Naive thymus-derived CD4-positive, alpha-beta T cell (primary cell): ENCODE measurements at regions not wholly inside any gene's neighbourhood (a gene's known extent, or its start where the extent isn't known, plus 50 kb on each side); places are given as distances from the start of the nearest gene placed in this dataset.

Experiments used
- ATAC-seq: fragments of 150-1000 bp; cut with Tn5 transposase; 2 replicates; pipeline ENCODE4 v1.10.0; 2021; ENCODE audit warnings: mild to moderate bottlenecking, moderate library complexity
- CTCF ChIA-PET: fragments of 350-600 bp; sonication (Branson Sonifier 250); formaldehyde crosslinking; loops from one replicate; lab custom pipeline; 2021; ENCODE audit warnings: antibody characterized with exemption; lab: Charles Lee
- POLR2A ChIA-PET: fragments of 350-600 bp; sonication (Branson Sonifier 250); formaldehyde crosslinking; loops from one replicate; lab custom pipeline; 2021; ENCODE audit warnings: antibody characterized with exemption, inconsistent platforms; lab: Charles Lee
- DNase-seq, 9 donors: peaks; one replicate each; pipeline versions ENCODE4 v3.0.0 to v3.0.0-alpha.2; 2020 to 2022; ENCODE audit warnings: mixed read lengths in 1 of 9
- H3K27ac ChIP-seq: one replicate; pipeline ENCODE4 v1.7.0; 2013; ENCODE audit warnings: mild to moderate bottlenecking, low read depth, low read length, moderate library complexity
- H3K27me3 ChIP-seq, 2 donors: one replicate each; pipeline ENCODE4 v1.7.0; 2013; ENCODE audit warnings: low read length in 2 of 2, mild to moderate bottlenecking in 2 of 2, moderate library complexity in 2 of 2; ENCODE audit not compliant: control insufficient read depth in 2 of 2, insufficient read depth in 2 of 2
- H3K36me3 ChIP-seq, 3 experiments: 1 replicate in 2 of 3; 2 replicates in 1 of 3; pipeline ENCODE4 v1.7.0; 2013; ENCODE audit warnings: low read length in 3 of 3, mild to moderate bottlenecking in 3 of 3, moderate library complexity in 1 of 3; ENCODE audit not compliant: insufficient read depth in 3 of 3, control insufficient read depth in 2 of 3
- H3K4me1 ChIP-seq, 2 donors: one replicate each; pipeline ENCODE4 v1.7.0; 2013; ENCODE audit warnings: low read length in 2 of 2, mild to moderate bottlenecking in 2 of 2, moderate library complexity in 1 of 2; ENCODE audit not compliant: control insufficient read depth in 2 of 2, insufficient read depth in 2 of 2
- H3K4me3 ChIP-seq: 2 replicates; pipeline ENCODE4 v1.7.0; 2013; ENCODE audit warnings: mild to moderate bottlenecking, low read length
- H3K9me3 ChIP-seq, 3 experiments: 1 replicate in 2 of 3; 2 replicates in 1 of 3; pipeline ENCODE4 v1.7.0; 2013; ENCODE audit warnings: low read length in 3 of 3; ENCODE audit not compliant: control insufficient read depth in 2 of 3
- H3K27ac Mint-ChIP-seq, 9 donors: one replicate each; pipeline ENCODE4 v1.8.0; 2020 to 2022; ENCODE audit warnings: mixed read lengths in 9 of 9, mild to moderate bottlenecking in 8 of 9, moderate library complexity in 5 of 9, inconsistent platforms in 2 of 9
- H3K27me3 Mint-ChIP-seq, 5 donors: one replicate each; pipeline ENCODE4 v1.8.0; 2021 to 2022; ENCODE audit warnings: mixed read lengths in 5 of 5, mild to moderate bottlenecking in 1 of 5
- H3K36me3 Mint-ChIP-seq, 5 donors: one replicate each; pipeline ENCODE4 v1.8.0; 2020 to 2022; ENCODE audit warnings: mixed read lengths in 5 of 5, mild to moderate bottlenecking in 3 of 5, inconsistent platforms in 1 of 5
- H3K4me1 Mint-ChIP-seq, 7 donors: one replicate each; pipeline ENCODE4 v1.8.0; 2020 to 2022; ENCODE audit warnings: mixed read lengths in 7 of 7, mild to moderate bottlenecking in 3 of 7, inconsistent platforms in 1 of 7
- H3K4me3 Mint-ChIP-seq, 10 donors: one replicate each; pipeline ENCODE4 v1.8.0; 2020 to 2022; ENCODE audit warnings: mild to moderate bottlenecking in 10 of 10, mixed read lengths in 10 of 10, moderate library complexity in 6 of 10, inconsistent platforms in 2 of 10
- H3K9me3 Mint-ChIP-seq, 11 donors: one replicate each; pipeline ENCODE4 v1.8.0; 2020 to 2022; ENCODE audit warnings: mixed read lengths in 11 of 11, mild to moderate bottlenecking in 4 of 11, inconsistent platforms in 1 of 11, moderate library complexity in 1 of 11
- intact Hi-C, 2 donors: fragments of 100-400 bp; cut with micrococcal nuclease; formaldehyde crosslinking; loops; one replicate each; pipeline ENCODE4 v1.15.1; 2023

DNA sequence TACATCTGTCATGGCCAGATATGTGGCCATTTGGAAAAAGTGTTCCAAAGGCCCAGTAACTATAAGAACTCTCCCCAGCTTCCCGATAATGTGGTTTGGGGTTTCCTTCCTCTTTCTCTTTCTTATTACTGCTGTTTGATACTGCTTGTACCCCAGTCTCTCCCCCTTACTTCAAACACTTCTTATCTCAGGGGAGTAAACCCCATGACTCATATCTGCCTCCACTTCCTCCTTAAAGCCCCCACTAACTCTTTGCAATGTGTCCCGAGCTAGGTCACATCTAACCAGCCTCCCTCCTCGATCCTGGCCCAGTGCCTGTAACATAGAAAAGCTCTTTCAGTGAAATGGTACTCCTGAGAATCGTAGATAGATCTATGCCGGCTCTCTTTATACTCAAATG, 82.4 kb upstream of the STARD13 start:
- Histone ChIP-seq H3K27me3 (no peaks in the 10 kb centered on the region), H3K36me3 (no peaks in the 10 kb centered on the region), H3K27ac (no peak overlapping the region), H3K9me3 (no peaks in the 10 kb centered on the region), H3K4me1 (no peaks in the 10 kb centered on the region), H3K4me3 (no peak overlapping the region)
- ChIA-PET POLR2A (no interaction called here), CTCF (no interaction called here)
- H3K27me3 Mint-ChIP-seq, result peaks cover 0 to 10% (median 7%) of the 10 kb centered on the region in 5 donors
- peaks cover 6 to 8% (median 7%) of the 10 kb centered on the region in 7 donors for H3K4me1 Mint-ChIP-seq
- H3K36me3 Mint-ChIP-seq, result no peaks in the 10 kb centered on the region
- DNase-seq, result no peak
- no peak overlapping the region for H3K4me3 Mint-ChIP-seq
- ATAC-seq, result peak; percentile 61
- H3K27ac Mint-ChIP-seq, result no peak overlapping the region
- H3K9me3 Mint-ChIP-seq, result peaks cover 0 to 7% (median 0%) of the 10 kb centered on the region in 11 donors
- intact Hi-C loops, result no loop called here

GRCh38 chr13:33369073-33369472, 83.5 kb upstream of the STARD13 start:
- Histone ChIP-seq H3K9me3 (no peaks in the 10 kb centered on the region), H3K4me3 (no peak overlapping the region), H3K27me3 (no peaks in the 10 kb centered on the region), H3K36me3 (no peaks in the 10 kb centered on the region), H3K4me1 (no peaks in the 10 kb centered on the region), H3K27ac (no peak overlapping the region)
- POLR2A ChIA-PET, result no interaction called here
- no peak for ATAC-seq
- H3K4me1 Mint-ChIP-seq, result peaks cover 6 to 8% (median 7%) of the 10 kb centered on the region in 7 donors
- intact Hi-C loops, result no loop called here
- H3K9me3 Mint-ChIP-seq, result no peaks in the 10 kb centered on the region
- no peak overlapping the region for H3K4me3 Mint-ChIP-seq
- H3K36me3 Mint-ChIP-seq, result no peaks in the 10 kb centered on the region
- CTCF ChIA-PET, result no interaction called here
- H3K27ac Mint-ChIP-seq, result no peak overlapping the region
- H3K27me3 Mint-ChIP-seq, result peaks cover 0 to 10% (median 0%) of the 10 kb centered on the region in 5 donors
- no peak for DNase-seq

DNA sequence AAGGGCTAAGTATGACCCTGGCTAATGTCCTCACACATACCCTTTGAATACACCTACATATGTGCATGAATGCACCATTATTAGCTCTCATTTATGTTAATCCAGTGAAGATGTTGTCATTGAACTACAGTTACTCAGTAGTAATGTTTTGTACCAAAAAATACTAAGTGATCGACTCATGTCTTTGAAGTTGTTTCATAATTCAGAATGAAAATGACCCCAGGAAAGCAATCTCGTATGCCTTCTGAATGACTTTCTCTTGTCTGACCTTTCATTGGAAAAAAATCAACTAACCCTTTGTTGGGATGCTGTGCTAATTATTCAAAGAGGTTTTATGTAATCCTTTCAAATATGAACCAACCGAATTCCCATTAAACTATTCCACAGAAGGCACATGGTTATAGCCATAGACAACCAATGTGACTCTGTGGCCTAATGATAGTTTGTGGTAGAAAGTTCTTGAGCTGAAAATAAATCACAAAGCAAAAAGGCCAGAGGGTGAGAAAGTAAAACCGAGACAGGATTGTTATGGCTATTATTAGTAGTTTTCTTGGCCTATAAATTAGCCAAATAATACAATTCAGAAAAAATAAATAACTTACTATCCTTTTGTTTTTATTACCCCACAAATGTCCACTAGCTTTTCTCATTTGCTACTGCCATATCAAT, 86.8 kb upstream of the STARD13 start:
- no peak overlapping the region for H3K4me3 Mint-ChIP-seq
- no peak overlapping the region for H3K27ac Mint-ChIP-seq
- no peak for ATAC-seq
- no peak for DNase-seq
- CTCF ChIA-PET, result no interaction called here
- POLR2A ChIA-PET, result no interaction called here
- H3K36me3 Mint-ChIP-seq, result no peaks in the 10 kb centered on the region
- intact Hi-C loops, result no loop called here
- Histone ChIP-seq H3K36me3 (no peaks in the 10 kb centered on the region), H3K27me3 (no peaks in the 10 kb centered on the region), H3K4me3 (no peak overlapping the region), H3K27ac (no peak overlapping the region), H3K4me1 (no peaks in the 10 kb centered on the region), H3K9me3 (no peaks in the 10 kb centered on the region)
- H3K4me1 Mint-ChIP-seq, result peaks cover 6 to 8% (median 7%) of the 10 kb centered on the region in 7 donors
- H3K27me3 Mint-ChIP-seq, result peaks cover 0 to 4% (median 0%) of the 10 kb centered on the region in 5 donors
- H3K9me3 Mint-ChIP-seq, result peaks cover 0 to 3% (median 0%) of the 10 kb centered on the region in 11 donors

DNA sequence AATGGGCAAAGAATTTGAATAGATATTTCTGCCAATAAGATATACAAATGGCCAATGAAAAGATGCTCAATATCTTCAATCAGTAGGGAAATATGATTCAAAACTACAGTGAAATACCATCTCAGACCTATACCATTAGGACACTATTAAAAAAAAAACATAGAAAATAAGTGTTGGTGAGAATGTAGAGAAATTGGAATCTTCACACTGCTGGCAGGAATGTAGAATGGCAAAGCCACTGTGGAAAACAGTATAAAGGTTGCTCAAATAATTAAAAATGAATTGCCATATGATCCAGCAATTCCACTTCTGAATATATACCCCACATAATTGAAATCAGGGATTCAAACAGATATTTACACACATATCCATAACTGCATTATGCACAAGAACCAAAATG, 88.1 kb upstream of the STARD13 start:
- H3K27me3 ChIP-seq, result no peaks in the 10 kb centered on the region
- ATAC-seq (no peak), DNase-seq (no peak)
- Mint-ChIP-seq H3K27me3 (peaks cover 0 to 10% (median 0%) of the 10 kb centered on the region in 5 donors), H3K4me1 (no peaks in the 10 kb centered on the region), H3K27ac (no peak overlapping the region), H3K4me3 (no peak overlapping the region), H3K9me3 (peaks cover 0 to 3% (median 0%) of the 10 kb centered on the region in 11 donors), H3K36me3 (no peaks in the 10 kb centered on the region)
- H3K27ac ChIP-seq, result no peak overlapping the region
- intact Hi-C loops, result no loop called here
- ChIA-PET POLR2A (no interaction called here), CTCF (no interaction called here)
- no peak overlapping the region for H3K4me3 ChIP-seq
- no peaks in the 10 kb centered on the region for H3K4me1 ChIP-seq
- H3K9me3 ChIP-seq, result no peaks in the 10 kb centered on the region
- no peaks in the 10 kb centered on the region for H3K36me3 ChIP-seq

- no peak overlapping the region for H3K27ac ChIP-seq
- CTCF ChIA-PET, result no interaction called here
- ATAC-seq (no peak), DNase-seq (no peak)
- no peaks in the 10 kb centered on the region for H3K9me3 ChIP-seq
- H3K36me3 Mint-ChIP-seq, result peaks cover 0 to 3% (median 0%) of the 10 kb centered on the region in 5 donors
- no peaks in the 10 kb centered on the region for H3K4me1 ChIP-seq
- POLR2A ChIA-PET, result no interaction called here
- H3K4me1 Mint-ChIP-seq, result no peaks in the 10 kb centered on the region
- H3K4me3 ChIP-seq, result no peak overlapping the region
- no peaks in the 10 kb centered on the region for H3K36me3 ChIP-seq
- H3K27me3 Mint-ChIP-seq, result peaks cover 0 to 10% (median 3%) of the 10 kb centered on the region in 5 donors
- H3K9me3 Mint-ChIP-seq, result peaks cover 0 to 5% (median 0%) of the 10 kb centered on the region in 11 donors
- intact Hi-C loops, result no loop called here
- no peak overlapping the region for H3K27ac Mint-ChIP-seq
- no peak overlapping the region for H3K4me3 Mint-ChIP-seq
- no peaks in the 10 kb centered on the region for H3K27me3 ChIP-seq
Observed at GRCh38 chr13:33375421-33375820, 89.9 kb upstream of the STARD13 start.

- Histone ChIP-seq H3K27ac (no peak overlapping the region), H3K4me3 (no peak overlapping the region), H3K4me1 (no peaks in the 10 kb centered on the region), H3K27me3 (no peaks in the 10 kb centered on the region), H3K36me3 (no peaks in the 10 kb centered on the region), H3K9me3 (no peaks in the 10 kb centered on the region)
- intact Hi-C loops, result no loop called here
- H3K4me1 Mint-ChIP-seq, result no peaks in the 10 kb centered on the region
- ChIA-PET POLR2A (no interaction called here), CTCF (no interaction called here)
- peaks cover 0 to 5% (median 0%) of the 10 kb centered on the region in 11 donors for H3K9me3 Mint-ChIP-seq
- no peak overlapping the region for H3K4me3 Mint-ChIP-seq
- peaks cover 0 to 10% (median 3%) of the 10 kb centered on the region in 5 donors for H3K27me3 Mint-ChIP-seq
- peaks cover 0 to 3% (median 0%) of the 10 kb centered on the region in 5 donors for H3K36me3 Mint-ChIP-seq
- ATAC-seq (no peak), DNase-seq (no peak)
- H3K27ac Mint-ChIP-seq, result no peak overlapping the region
Observed at GRCh38 chr13:33376212-33376611, 90.7 kb upstream of the STARD13 start.

DNA sequence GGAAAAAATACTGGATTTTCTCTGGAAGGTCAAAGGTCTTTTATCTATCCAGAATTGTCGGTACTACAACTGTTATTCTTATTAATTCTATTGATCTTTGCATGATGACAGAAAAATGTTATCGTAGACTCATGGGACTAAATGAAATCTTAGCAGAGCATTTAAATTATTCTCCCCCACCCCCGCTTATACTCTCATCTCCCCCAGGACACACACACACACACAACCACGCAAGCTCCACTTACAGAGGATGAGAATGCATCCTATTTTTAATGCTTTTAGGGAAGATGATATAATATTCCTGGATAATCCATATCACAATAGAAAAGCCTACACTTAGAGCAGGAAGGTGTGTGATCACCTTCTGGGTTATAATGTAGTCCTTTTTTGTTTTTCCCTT, 91.9 kb upstream of the STARD13 start:
- ATAC-seq, result no peak
- intact Hi-C loops, result no loop called here
- peaks cover 0 to 3% (median 0%) of the 10 kb centered on the region in 5 donors for H3K36me3 Mint-ChIP-seq

More for the DNA sequence above, 91.9 kb upstream of the STARD13 start:
- no peak overlapping the region for H3K27ac Mint-ChIP-seq
- Histone ChIP-seq H3K36me3 (no peaks in the 10 kb centered on the region), H3K27ac (no peak overlapping the region), H3K9me3 (no peaks in the 10 kb centered on the region), H3K27me3 (no peaks in the 10 kb centered on the region), H3K4me3 (no peak overlapping the region), H3K4me1 (no peaks in the 10 kb centered on the region)
- H3K4me3 Mint-ChIP-seq, result no peak overlapping the region
- H3K9me3 Mint-ChIP-seq, result peaks cover 0 to 5% (median 0%) of the 10 kb centered on the region in 11 donors
- CTCF ChIA-PET, result no interaction called here
- POLR2A ChIA-PET, result no interaction called here
- DNase-seq, result no peak
- H3K27me3 Mint-ChIP-seq, result peaks cover 0 to 14% (median 3%) of the 10 kb centered on the region in 5 donors
- H3K4me1 Mint-ChIP-seq, result no peaks in the 10 kb centered on the region
